Right renal pelvis (tissue), 4 donors: ENCODE measurements at regions not wholly inside any gene's neighbourhood (a gene's known extent, or its start where the extent isn't known, plus 50 kb on each side); places are given as distances from the start of the nearest gene placed in this dataset.

ENCODE experiments used
- DNase-seq, 4 donors: peaks; one replicate each; pipeline ENCODE4 v3.0.0-alpha.2; 2013; ENCODE audit warnings: low read depth in 4 of 4, low spot score in 3 of 4, missing footprints in 1 of 4

DNA sequence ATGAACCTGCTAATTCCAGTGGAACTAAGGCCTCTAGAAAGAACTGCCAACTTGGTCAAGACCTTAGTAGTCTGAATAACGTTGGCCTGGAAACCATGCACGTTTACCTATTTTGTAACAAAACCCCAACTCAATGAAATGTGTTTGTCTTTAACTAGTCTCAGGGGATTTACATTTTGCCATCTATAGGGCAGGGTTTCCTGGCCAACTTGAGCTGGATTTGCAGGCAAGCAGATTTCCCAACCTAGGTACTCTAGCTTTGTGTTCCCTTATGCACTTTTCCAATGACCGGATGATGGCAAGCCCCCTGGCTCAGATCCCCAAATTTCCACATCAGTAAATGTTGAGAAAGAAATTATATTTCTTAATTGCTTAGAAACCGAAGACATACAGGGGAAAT lies 114.5 kb downstream of the IRS2 start:
- DNase-seq, result no peak

DNA sequence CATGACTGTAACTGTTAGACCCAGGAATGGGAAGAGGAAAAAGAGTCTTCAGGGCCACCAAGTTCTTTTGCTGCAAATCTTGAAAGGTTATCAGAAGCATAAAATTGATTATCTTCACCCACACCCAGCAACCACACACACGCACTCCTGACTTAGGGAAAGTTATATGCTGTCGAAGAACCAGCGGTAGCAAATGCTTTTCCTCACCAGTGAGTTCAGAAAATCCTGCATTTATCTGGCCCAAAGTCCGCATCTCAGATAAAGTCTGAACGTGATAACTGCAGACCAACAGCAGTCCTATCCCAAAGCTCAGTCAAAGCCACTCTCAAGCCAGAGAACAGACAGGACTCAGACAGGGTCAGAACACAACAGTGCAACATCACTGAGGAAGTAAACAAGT lies 115.6 kb downstream of the IRS2 start:
- DNase-seq, result no peak

DNA sequence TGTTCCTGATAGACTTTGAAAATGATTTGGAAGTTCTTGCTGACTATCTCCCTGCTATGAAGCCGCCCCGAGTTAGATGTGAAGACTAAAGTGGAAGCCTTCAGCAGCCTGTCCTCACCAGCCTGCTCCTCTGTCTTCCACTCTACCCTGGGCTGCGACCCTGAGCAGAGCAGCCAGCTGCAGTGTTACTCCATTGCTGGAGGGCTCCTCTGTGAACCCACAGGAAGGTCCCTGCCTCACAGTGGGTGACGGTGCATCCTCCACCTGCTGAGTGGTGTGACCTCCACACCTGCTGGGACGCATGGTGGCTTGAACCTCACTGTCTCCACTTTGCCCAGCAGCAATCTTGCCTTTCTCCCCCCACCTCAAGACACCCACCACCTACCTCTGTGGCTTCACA lies 116.4 kb downstream of the IRS2 start:
- no peak for DNase-seq

DNA sequence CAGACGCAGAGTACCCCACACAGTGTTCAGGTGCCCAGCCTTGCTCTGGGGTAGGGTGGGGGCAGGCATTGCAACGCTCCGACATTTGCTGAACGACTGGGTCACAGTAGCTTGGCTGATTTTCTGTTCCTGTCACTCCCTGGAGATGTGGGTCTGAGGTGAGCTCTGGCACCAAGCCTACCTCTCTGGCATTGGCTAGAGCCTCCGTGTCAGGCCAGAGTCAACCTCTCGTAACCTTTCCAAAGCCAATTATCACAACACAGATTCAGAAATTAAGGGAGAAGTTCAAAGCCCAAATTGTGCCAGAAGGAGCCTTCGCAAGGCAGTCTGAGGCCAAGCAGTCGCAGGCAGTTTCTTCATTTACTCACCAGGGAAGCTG lies 117.2 kb downstream of the IRS2 start:
- no peak for DNase-seq

DNA sequence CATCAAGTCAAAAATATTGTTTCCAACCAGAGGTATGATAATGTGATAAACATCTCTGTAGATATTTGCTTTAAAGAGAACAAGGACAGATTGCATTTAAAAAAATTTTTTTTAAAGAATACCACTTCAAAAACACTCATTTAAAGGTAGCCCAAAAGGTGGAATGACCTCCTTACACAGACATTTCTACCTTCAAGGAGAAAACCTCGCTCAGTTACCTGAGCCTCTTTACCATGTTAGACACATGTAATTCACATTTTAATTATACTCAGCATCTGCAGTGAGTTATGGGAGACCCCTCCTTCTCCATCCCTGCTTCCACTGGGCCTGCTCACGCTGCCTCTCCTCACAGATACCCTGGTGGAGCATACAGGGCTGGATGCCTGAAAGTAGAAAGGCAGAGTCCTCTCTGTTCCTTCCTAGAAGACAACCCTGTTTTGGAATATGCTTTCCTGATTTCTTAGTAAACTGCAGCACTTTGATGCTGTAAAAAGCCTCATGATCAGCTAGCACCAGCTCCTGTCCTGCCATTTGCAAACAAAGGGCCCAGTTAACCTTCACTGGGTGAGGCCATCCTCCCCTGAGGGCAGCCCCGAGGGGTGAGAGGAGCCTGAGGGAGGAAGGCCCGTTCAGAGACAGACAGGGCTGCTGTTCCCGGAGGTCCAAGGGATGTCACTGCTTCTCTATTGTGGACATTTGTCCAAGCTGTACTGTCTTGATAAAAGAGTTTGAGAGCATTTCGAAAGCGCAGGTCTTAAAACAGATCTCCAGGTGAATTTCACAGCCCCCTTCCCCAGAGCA lies 117.8 kb downstream of the IRS2 start:
- DNase-seq, result no peak

DNA sequence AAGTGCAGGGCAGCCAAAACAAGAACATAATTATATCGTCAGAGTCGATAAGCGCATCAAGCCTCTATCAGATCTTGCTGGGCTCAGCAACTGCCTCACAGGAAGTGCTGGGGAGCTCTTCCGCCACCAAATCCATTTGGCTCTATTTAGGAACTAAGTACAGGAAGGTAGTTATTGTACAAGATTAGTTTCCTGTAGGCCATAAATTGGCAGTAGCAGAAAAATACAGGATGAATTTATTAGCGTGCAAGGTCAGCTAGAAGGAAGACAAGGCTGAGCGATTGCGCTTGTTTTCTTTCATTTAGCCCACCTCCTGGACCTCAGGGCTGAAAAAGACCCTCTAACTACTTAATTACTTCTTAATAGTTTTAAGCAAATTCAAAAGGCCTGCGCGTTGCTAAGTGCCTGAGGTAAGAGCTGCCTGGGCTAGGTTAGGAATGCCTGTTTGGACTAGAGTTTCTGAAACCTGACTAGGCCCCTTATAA lies 118.5 kb downstream of the IRS2 start:
- DNase-seq, result peak in 3 of 4 donors; percentile 18 to 44 (median 42)

DNA sequence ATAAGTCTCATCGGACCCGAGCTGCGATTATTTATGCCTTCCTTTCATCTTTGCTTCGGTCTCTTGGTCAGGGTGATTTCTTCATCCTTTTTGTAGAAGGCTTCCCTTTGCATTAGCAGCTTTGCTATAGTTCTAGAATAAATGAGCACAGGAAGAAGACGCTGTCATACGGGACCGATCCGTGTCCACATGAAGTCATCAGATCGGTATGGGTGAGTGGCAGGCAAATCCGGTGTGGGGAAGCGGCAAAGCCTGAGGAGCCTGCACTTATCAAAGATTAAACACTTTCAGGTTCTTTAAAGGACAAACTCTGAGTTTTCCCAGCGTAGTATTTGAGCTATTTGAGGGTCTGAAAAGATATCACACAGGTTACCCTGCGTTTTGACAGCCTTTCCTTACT lies 119.3 kb downstream of the IRS2 start:
- no peak for DNase-seq

DNA sequence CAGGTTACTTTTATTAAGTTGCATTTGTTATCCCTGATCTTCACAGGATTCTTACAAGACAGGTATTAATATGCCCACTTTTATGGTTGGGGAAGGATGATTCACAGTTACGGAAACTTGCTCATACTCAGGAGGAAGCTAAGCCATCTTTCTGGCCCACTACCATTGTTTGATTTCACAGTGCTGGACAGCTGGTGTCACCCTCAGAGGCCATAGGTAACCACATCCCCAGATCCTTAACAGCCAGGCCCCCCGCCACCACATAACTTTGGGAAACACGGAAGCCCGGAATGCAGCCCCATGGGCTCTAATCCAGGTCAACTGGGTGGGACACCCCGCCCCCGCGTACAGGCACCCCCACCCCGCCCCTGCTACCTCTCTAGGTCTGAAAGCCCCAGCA lies 119.7 kb downstream of the IRS2 start:
- DNase-seq, result no peak

DNA sequence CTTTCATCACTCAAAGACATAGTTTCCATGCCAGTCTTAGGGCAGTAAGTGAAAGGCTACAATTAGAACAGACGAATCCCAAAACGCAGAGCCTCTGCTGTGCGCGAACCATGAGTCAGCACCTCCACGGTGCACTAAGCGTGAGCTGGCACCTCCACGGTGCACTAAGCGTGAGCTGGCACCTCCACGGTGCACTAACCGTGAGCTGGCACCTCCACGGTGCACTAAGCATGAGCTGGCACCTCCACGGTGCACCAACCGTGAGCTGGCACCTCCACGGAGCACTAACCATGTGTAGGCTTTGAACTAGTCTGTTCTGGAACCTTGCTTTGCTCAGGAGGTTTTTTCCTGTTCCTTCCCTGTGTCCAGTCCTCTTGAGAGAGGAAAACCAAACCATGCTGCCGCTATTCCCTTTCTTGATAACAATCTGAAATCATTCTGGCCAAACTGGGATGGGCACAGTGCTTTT lies 120.6 kb downstream of the IRS2 start:
- no peak for DNase-seq

DNA sequence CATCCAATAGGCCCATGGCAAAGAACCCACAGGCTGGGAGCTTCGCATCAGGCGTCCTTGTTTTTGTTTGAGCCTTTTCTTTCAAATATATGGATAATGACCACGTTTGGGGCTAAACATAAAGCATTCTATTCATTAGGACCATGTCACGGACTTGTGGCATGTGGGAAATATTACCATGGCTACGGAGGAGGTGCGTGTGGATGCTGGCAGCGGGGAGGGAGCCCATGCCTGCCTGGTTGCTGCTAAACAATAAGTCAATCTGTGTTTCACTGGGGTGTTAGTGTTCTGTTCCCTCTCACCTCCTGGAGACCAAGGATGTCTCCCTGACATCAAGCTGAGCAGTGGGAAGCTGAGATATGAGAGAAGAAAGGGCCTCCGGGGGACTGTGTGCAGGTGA lies 121.1 kb downstream of the IRS2 start:
- no peak for DNase-seq

DNA sequence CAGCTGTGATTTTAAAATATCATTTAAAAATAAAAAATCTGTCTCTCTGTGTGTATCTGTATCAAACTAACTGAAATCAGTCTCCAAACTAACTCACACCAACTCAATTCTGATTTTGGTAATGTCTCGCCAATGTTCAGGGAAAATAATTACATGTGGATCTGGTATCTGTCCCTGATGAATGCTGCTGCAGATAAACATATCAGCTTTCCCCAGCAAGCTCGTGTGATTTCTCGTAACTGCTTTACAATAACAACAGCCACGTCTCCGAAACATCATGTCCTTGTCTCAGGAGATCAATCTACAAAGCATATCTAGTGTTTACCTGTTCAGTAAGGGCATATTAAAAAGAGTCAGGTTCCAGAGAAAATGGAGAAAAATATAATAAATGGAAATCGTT lies 129.0 kb downstream of the IRS2 start:
- no peak for DNase-seq

DNA sequence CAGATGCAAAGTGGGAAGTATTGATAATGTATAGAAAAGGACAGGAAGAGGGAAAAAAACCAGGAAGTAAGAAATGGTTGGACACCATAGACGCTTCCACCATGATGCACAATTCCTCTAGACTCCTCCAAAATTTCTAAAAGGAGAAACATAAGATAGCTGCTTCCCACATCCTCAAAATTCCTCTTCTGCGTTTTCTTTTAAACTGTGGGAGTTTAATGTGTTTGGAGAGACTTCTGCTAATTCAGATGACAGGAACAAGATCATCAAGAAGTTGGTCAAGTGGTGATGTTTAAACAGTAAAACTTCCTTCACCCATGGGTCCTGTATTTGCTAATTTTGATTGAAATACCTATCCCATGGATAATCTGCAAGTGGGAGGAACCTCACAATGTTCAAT lies 130.2 kb downstream of the IRS2 start:
- DNase-seq, result no peak

DNA sequence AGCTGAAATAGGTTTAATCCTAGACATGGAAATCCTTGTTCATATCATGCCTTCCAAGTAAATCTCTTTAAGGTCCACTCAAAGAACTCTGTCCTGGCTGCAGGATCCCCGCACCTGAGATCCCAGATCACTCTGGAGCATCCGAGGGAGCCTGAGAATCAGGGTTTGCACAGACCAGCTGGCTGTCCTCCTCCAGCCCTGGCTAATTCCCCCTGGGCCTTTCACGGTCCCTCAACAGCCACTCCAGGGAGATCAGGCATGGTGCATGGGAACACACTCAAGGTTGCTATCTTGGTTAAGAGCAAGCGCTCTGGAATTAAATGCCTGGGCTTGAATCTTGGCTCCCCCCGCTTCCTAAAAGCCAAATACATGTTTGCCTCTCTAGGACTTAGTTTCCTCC lies 130.8 kb downstream of the IRS2 start:
- no peak for DNase-seq

DNA sequence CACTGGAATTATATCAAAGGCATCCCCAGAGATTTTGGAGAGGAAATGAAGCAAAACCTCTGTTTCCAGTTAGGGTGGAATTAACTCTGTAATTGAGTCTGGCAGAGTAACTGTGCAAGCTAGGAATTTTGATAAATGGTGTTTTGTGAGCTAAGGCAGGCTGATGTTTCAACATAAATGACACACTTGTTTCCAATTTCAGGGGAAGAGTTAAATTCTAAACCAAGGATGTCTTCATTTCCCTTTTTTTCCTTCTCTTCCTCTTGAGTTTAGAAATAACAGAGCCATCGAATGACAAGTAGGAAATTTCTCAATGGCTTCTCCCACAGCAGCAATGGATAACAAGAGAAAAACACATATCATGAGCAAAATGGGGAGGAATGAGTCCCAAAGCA lies 131.2 kb downstream of the IRS2 start:
- no peak for DNase-seq

DNA sequence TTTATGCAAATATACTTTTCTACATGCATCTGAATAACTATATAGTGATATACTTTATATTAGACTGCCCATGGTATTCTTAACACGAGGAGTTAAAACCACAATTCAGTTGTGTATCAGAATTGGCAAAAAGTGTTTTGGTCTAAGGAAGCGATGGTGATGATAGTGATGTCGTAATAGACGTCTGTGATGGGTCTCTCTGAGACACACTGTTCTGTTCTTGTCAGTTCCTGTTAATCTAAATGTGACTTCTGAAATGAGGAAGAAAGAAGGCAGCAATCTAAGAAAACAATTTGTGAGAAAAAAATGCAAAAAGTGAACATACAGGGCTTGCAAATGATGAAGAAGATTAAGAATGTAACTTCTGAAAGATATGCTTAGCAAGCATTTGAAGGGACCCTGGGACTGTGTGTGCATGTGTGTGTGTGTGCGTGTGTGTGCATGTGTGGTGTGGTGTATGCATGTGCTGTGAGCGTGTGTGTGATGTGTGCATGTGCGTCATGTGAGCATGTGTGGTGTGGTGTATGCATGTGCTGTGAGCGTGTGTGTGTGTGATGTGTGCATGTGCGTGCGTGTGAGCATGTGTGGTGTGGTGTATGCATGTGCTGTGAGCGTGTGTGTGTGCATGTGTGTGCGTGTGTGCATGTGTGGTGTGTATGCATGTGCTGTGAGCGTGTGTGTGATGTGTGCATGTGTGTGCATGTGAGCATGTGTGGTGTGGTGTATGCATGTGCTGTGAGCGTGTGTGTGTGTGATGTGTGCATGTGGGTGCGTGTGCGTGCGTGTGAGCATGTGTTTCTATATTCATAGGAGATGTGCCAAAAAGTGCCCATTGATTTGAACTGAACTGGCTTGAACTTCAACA lies 131.8 kb downstream of the IRS2 start:
- DNase-seq, result no peak

DNA sequence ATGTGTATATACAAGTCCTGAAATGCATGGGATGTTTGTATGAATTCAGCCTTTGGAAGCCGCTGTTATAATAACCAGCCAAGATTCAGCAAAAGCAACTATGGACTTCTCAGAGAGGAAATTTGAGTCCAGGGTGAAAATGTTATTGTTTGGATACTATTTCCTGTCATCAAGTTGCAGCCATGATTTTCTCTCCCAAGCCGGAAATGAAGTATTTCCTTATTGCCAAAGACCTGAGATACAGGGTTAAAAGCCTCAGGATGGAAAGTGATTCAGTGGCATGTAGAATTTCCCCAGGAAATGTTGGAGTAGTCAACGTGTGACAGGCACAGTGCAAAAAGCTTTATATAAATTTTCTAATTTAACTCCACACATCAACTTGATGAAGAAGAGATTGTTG lies 133.9 kb downstream of the IRS2 start:
- DNase-seq, result no peak

DNA sequence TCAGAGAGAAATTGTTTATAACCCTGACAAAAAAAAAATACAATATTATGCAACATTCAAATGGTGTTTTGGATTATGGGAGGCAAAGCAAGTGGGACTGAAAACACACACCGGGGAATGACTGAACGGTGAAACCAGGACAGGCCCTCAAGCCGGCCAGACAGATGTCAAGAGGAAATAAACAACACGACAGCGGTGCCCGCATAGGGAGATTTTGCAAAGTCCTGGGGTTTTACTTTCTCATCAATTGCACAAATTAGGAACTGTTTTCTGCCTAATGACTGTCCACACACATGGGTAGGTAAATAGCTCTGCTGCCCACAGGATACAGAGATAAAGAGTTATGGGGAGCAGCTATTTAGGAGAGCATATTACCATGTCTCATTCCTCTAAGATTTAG lies 134.5 kb downstream of the IRS2 start:
- no peak for DNase-seq

DNA sequence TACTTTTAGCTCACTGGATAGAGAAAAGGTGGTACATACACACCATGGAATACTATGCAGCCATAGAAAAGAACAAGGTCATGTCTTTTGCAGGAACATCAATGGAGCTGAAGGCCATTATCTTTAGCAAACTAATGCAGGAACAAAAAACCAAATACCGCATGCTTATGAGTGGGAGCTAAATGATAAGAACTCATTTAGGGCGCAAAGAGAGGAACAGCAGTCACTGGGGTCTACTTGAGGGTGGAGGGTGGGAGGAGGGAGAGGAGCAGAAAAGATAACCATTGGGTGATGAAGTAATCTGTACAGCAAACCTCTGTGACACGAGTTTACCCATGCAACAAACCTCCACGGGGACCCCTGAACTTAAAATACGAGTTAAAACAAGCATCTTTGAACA lies 135.1 kb downstream of the IRS2 start:
- DNase-seq, result no peak

DNA sequence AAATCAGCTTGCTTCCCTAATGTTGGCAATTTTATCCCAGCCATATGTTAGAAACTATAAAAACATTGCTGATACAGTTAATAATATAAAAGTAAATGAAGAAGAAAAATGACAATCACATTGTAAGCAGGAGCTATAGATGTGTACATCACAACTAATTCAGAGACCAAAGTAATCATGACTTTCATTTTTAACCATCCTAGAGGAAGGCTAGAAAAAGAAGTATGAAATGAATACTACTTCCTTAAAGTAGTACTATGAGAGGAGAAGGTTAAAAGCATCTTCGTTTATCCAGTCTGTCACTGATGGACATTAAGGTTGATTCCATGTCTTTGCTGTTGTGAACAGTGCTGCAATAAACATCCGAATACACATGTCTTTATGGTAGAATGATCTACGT lies 135.5 kb downstream of the IRS2 start:
- no peak for DNase-seq

DNA sequence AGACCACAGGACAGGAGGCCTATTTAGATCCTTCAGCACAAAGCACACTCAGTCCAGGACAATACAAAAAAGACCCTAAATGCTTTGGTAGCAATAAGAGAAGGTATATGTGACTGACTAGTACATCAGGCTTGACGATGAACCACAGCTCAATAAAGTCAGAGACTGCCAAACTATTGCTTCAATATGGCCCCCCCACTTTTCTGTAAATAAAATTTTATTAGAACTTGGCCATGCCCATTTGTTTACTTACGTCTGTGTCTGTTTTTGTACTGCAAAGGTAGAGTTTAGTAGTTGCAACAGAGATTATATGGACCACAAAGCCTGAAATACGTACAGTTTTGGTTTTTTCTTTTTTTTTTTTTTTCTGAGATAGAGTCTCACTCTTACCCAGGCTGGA lies 136.7 kb downstream of the IRS2 start:
- no peak for DNase-seq

DNA sequence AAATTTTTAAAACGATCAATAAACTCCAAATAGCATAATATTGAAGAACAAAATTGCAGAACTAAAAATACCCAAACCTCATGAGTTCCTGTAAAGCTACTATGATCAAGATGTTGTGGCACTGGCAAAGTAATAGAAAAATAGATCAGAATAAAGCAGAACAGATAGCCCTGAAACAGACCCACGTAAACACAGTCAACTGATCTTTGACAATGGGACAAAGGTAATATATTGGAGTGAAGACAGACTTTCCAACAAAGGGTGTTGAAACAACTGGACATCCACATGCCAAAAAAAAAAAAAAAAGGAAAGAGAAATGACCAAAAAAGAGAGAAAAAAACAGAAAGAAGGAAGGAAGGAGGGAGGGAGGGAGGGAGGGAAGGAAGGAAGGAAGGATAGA lies 138.7 kb downstream of the IRS2 start:
- DNase-seq, result no peak

DNA sequence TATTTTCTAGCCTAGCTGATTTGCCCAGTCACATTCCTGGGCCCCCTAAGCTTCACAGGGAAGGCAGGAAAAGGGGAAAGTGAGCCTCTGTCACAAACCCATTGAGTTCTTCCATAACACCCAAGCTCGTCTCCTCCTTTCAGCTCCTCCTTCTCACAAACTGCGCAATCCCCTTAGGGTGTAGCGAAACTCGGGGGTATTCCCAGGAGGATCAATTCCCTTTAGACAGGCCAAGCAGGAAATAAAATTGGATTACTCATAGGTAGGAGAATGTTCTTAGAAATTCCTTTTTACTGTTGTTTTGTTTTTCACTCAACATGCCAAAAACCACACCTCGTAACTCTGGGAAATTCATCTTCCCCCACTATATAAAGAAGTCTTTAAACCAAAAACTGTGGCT lies 139.3 kb downstream of the IRS2 start:
- DNase-seq, result no peak
